GM19035 (cell line): ENCODE measurements at regions not wholly inside any gene's neighbourhood (a gene's known extent, or its start where the extent isn't known, plus 50 kb on each side); places are given as distances from the start of the nearest gene placed in this dataset.

ENCODE experiments used
- ATAC-seq: cut with Tn5 transposase; IDR thresholded peaks from one replicate; pipeline ENCODE4 v1.9.1; 2021; ENCODE audit not compliant: unreplicated experiment

DNA sequence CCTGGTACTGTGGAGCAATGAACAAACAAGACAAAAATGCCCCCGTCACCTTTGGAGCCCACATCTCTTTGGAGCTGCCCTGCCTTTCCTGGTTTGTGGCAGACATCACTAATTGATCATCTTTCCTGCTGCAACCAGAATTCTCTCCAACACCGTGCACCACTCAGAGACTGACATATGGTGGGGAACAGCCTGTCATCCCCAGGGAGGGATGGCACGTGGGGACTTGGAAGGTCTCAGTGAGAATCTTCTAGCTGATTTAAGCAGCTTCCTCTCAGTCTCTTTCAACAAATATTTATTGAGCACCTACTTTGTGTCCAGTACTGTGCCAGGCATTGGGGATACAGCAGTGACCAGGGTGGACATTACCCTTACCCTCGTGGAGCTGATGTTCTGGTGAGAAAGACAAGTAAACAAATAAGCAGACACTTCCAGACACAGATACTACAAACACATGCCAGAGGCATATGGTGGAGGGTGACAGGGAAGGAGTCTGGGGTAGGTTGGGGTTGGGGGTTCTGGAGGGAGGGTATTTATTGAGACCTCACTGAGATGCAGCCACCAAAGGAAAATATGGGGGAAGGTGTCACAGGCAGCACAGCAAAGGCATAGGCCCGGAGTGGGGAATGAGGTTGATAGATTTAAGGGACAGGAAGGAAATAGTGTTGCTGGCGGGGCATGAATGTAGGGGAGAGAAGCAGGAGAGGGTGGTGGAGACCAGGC, 82.3 kb downstream of the CEBPB start:
- no peak for ATAC-seq

DNA sequence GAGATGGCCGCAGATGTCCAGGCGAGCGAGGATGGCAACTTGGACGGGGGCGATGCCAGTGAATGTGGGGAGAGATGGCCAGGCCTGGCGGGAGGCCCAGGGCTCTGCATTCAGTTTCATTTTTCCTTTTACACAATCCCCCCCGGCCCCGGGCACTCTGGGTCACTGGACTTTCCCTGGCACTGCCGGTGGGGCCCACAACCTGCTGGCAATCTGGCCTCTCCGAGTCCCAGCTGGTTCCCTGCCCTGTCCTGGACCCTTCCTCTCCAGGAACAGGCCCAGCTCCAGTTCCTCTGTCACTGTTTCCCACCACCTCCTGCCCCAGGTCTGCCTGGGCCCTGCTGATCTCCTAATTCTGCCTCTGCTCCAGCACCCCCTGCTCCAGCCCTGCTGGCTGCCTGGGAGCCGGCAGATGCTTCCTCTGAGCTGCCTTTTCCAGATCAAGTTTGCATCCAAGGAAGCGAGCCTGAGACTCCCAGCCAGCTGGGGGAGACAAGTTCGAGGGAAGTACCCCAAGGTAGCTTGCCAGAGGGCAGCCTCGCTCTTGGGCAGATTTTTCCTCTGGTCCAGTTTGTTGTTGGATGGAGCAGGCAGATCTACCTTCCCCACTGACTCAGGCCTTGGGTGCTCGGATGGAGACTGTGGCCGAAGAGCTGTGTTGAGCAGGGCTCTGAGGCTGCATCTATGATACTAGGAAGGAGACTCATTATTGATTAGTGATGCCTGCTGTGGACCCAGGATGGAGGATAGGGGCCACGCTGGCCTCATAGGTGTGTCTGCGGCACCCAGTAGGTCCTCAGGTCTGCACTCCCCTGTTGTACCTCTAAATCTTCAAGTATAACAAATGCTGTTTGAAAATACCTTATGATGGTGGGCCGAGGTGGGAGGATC, 83.2 kb downstream of the CEBPB start:
- no peak for ATAC-seq

DNA sequence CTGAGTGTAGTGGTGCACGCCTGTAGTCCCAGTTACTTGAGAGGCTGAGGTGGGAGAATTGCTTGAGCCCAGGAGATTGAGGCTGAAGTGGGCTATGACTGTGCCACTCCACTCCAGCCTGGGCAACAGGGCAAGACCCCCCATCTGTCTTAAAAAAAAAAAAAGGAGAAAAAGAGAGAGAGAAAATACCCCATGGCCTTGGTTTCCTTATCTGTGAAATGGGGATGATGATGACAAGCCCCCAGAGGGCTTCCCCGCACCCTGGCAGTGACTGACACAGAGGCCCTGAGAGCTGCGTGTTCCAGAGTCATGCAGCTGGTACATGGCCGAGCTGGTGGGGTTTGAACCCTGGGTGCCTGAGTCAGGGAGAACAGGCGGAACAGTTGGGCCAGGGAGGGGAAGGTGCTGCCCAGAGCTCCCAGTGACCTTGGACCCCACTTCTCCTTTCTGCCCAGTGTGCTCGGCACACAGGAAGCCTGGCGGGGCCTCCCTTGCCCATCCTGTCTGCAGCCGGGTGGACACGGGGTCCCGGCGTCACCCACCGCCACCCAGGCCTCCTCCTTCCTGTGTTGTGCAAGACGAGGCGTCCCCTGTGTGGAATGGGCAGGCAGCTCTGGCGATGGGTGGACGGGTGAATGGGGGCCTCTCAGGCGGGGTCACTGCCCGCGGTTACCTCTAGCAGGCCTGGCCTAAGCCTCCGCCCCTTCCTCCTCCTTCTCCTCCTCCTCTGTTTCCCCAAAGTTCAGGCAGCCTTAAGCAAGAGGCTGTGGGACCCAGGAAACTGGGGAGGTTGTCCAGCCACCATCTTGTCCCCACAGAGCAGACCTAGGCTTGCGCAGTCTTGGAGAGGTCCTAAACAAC, 84.2 kb downstream of the CEBPB start:
- no peak for ATAC-seq

DNA sequence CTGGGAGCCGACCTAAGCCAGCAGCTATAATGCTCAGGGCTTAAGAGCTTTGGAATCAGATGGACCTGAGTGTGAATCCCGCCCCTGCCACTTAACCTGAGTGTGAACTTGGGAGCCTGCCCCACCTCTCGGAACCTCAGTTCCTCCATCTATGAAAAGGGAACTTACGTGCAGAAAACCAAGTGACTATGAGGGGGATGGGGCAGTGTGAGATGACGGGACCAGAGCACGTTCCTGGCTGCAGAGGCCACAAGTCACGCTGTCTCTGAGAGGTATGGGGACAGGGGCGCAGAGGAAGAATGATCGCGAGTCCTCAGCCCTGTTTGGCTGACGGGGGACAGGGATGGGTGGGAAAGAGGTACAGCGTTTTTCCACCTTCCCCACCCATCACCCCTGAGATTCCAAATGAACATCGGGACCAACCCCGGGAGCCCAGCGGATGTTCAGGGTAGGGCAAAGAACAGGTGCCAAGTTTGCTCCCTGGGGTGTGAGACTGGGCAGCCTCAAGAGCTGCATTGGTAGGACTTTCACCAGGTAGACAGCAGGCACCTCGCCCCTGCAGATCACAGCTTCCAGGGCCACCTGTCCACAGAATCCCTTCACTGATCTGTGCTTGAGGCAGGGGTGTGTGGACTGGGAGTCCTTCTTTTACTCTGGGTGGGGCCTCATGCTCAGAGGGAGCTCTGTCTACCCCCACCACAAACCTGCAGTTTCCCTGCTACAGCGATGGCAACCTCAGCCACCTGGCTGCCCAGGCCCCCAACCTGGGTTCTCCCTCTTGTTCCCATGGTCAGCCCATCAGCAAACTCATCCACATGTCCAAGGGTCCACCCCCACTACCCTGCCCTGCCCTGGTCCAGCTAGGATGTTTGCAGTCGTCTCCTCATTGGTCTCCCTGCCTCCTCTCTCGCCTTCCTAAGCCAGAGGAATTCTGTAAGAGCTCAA, 85.8 kb downstream of the CEBPB start:
- ATAC-seq = no peak

DNA sequence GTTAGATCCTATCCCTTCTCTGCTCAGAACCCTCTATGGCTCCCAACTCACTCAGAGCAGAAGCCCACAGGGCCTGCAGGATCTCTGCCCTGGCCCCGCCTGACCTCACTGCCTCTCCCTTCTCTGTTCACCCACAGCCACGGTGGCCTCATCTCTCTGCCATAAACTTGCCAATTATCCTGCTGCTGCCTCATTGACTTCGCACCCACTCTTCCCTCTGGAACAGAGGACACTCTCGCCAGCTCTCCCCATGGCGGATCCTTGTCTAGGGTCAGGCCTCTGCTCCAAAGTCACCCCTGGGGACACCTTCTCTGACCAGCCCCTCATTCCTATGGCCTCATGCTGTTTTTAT, 86.4 kb downstream of the CEBPB start:
- no peak for ATAC-seq

DNA sequence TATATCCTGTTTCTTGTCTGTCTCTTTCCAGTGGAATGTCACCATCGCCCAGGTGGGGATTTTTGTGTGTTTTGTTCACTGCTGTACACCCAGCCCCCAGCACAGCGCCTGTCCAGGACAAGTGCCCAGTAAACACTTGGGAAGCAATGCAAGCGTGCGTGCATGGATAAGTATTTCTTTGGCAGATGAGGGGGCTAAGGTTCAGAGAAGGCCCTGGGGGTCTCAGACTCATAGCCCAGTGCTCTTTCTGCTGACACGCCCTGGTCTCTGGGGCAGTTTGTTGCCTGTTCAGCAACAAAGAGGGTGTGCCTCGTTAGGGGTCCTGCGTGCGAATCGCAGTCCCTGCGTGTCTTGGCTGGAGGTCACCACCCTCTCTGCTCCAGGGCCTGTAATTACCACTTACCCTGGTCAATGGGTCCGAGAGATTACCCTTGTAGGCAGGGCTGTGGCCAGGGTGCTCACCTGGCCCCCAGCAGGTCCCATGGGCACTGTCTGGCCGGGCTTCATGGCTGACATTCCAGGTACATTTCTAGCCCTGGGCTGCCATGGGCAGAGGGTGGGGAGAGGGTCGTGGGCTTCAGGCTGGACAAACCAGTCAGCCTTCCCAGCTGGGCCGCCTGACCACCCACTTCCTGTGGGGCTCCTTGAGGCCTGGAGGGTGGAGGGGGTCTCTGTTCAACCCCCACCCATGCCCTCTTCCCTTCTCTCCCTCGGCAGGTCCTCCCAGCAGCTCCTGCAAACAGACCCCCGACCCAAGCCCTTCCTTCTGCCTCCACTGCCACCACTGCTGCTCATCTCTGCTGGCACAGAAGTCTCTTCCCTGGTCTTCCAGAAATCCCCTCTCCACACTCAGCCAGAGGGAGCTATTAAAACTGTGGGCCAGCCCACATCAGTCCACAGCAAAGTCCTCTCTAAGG, 87.1 kb downstream of the CEBPB start:
- no peak for ATAC-seq

DNA sequence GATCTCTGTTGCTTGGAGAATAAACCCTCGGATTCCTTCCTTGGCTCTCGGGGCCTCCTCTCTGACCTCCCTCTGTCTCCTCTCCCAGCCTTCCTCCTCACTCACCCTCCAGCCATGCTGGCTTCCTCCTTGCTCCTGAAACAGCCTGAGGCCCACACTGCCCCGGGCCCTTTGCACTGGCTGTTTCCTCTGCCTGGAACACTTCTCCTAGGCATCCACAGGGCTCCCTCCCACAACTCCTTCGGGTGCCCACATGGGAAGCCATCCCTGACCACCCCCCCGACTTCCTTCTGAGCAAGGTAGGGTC, 87.7 kb downstream of the CEBPB start:
- ATAC-seq = no peak

DNA sequence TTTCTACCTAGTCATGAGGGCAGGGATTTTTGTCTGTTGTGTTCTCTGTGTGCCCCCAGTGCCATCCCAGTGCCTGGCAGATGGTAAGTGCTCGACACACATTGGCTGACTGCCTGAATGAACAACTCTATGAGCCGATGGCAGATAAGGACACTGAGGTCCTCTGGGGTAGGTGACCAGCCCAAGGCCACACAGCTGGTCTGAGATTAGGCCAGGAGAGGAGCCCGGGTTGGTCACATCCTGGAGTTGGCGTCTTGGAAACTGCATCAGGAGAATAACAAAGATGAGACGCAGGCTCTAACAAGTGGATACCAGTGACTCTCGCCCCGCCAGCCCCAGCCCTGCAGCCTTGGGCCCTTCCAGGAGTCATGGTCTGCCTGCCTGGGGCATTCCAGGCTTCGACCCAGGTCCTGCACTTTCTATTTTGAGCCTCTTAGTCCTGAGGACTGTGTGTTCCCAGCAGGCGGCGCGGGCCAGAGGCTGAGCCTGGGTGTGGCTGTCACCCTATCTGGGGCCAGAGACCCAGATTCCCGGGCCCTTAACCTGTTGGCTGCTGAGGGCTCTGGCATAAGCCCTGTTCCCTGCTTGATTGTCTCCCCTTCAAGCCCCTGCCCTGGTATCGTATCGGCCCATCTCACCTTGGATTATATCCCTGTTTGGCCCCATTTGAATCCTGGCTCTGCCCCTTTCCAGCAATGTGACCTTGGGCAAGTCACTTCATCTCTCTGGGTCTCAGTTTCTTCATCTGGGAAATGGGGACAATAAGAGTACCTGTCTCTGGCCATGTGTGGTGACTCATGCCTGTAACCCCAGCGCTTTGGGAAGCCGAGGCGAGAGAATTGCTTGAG, 88.3 kb downstream of the CEBPB start:
- ATAC-seq = no peak

DNA sequence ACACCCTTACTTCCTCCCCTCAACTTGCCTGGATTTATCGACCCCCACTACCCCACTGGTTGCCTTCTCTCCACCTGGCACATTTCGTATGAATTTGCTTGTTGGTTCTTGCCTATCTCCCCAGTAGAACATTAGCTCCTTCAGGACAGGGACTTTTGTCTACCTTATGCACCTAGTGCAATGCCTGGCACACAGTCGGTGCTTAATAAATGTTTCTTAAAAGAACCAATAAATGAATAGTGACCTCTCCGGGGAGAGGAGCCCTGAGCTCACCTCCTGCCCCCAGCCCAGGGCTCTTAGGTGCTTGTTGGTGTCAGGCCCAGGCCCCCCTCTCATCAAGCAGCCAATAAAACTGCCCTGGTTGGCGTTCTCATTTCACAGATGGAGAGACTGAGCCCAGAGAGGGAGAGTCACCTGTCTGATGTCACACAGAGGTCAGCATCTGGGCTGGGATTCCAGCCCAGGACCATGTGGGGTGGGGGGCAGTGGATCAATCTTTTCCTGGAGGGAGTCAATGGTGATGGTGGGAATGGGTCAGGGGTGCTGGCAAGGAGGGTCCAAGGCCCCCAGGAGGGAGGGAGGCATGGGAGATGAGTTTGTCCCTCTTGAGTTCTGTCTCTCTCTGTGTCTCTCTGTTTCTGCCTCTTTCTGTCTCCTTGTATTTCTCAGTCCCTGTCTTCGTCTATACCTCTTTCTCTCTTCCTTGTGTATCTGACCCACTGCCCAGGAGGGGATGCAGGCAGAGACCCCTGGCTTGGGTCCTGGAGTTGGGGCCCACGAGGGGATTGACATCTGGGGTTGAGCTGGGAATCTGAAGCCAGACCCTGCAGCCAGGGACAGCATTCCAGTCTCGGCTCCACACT, 89.6 kb downstream of the CEBPB start:
- ATAC-seq = no peak

DNA sequence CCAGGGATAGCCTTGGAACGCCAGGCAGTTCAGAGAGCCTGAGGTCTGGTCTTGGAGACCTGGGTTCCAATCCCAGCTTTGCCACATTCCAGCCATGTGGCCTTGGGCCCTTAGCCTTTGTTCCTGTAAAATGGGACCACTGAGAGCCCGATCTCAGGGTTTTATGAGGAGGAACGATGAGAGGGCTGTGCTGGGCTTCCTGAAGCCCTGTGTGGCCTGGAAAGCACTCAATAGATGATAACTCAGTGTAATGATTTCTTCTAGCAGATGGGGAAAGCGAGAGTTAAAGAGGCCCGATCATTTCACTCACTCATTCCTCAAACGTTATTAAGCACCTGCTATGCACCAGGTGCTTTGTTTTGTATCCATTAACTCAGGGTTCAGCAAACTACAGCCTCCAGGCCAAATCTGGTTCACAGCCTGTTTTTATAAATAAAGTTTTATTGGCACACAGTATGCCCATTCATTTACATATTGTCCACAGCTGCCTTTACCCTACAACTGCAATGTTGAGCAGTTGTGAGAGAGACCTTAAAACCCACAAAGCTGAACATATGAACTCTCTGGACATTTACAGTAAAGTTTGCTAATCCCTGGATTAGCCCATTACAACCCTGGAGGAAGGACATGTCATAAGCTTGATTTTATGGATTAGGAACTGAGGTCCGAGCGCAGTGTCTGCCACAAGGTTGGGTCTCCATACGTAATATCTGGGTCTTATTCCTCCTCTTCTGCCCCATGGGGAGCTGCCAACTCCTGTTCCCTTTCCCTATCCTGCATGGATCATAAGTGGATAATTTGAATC, 90.4 kb downstream of the CEBPB start:
- no peak for ATAC-seq

DNA sequence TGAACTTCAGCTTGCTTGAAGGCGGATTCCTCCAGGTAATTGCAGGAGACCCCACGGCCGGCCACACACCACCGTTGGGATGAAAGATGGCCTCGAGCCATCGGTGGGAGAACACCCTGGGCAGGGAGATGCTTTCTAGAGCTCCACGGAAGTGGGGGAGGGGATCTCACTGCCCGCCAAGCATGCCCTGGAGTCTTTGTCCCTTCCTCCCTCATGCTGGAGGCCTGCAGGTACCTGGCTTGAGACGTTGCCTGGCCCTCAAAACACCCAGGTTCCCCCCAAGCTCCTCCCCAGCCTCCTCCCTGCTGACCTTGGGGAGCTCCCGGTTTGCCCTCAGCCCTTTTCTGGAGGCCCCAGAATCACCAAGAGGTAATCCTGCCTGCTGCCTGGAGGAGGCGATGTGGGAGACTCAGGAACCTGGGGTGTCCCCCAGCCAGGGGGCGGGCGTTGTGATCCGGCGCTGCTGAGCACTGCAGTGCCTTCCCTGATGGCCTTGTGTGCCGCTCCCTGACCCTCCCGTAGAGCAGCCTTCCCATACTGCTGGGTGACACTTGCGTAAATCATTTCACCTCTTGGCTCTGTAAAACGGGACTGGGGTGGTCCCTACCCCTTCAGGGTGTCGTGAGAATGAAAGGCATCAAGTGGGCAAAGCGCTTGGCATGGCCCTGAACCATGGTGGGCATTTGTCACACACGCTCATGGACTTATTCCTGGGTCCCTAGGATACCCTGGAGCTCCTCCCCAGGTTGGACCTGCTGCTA, 91.4 kb downstream of the CEBPB start:
- no peak for ATAC-seq

DNA sequence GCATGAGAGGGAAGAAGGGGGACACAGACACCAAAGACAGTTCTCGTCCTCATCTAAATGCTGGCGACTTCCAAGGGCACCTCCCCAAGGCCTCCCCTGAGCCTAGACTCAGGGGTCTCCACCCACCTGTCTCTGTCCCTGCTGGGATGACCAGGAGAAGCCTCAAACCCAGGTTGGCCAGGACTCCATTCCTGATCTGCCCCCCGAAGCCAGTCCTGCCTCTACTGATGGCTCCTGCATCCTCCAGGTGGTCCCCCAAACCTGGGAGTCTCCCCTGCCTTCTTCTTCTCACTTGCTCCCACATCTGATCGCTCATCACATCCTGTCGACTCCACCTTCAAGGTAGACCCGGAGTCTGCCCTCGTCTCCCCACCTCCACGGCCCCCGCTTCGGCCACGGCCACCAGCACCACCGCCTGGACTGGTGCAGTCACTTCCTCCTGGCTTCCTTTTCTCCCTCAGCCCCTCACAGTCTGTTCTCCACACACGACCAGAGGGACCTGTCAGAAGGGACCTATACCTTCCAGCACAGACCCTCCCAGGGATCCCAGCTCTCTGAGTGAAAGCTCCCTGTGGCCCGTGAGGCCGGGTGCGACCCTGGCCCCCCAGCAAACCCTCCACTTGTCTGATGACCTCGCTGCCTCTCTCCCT, 92.1 kb downstream of the CEBPB start:
- no peak for ATAC-seq

DNA sequence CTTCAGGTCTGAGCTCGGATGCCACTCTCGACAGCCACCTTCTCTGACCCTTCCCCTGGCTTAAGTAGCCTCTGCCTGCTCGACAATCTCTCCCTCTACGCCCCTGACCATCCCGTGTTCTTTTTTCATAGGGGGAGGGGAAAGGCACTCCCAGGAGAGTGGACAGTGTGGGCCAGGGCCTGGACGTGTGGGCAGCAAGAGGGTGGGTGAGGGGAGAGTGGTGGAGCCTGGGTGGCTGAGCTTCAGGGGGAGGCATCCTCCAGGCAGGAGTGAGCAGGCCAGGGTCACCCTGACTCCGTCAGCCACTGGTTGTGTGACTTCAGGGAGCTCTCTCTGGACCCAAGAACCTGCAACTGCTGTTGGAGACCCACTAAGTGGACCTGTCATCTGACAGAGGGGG, 92.7 kb downstream of the CEBPB start:
- no peak for ATAC-seq

DNA sequence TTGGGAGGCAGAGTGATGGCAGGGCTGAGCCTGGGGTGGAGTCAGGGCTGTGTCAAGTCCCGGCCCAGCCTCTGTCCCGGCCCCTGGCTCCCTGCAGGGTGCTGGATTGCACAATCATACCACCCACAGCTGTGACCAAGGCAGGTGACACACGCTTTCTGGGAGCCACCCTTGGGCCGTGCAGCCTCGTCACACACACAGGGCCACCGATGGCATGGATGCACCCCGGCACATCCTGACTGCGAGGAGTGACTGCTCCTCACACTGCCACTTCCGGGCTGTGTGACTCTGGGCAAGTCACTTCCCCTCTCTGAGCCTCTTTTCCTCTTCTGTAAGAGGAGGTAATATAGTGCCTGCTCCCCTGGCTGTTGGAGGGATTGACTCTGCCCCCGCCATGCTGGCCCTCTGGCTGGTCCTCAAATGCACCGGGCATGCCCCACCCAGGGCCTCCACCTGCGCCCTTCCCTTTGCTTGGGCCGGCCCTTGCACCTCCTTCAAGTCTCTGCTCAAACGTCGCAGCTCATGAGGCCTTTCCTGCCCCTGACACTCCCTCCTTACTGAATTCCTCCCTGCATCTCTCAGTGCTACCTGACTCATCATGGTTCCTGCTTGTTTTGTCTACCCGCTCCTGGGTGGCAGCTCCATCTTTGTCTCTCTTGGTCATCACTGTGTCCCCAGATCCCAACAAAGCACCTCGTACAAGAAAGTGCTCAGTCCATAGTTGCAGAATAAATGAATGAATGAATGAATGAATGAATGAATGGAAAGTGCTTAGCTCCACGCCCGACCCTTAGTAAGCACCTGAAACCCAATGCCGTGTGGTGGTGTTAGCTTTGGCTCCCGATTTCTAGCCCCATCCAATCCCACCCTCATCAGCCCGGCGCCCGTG, 93.5 kb downstream of the CEBPB start:
- no peak for ATAC-seq
